ENCODE measurements at regions not wholly inside any gene's neighbourhood (a gene's known extent, or its start where the extent isn't known, plus 50 kb on each side); places are given as distances from the start of the nearest gene placed in this dataset.
"Not testable (repeated sequence)": the region's sequence is repeated elsewhere in the genome, so short reads cannot be mapped to it uniquely, and the experiment has no call there.

- no peak for DNase-seq (ENCODE audit: low read depth in 2 of 3, low spot score in 2 of 3)
These were observed 813.2 kb downstream of the BRD1 start for GRCh38 chr22:49014227-49015201.

GRCh38 chr22:49013707-49014106 lies 814.0 kb downstream of the BRD1 start:
- no peak for DNase-seq (ENCODE audit: low read depth in 2 of 3, low spot score in 2 of 3)

- DNase-seq (ENCODE audit: low read depth in 2 of 3, low spot score in 2 of 3), result no peak
These were observed 814.8 kb downstream of the BRD1 start for GRCh38 chr22:49012712-49013395.

GRCh38 chr22:49011769-49012648 lies 815.7 kb downstream of the BRD1 start:
- no peak for DNase-seq (ENCODE audit: low read depth in 2 of 3, low spot score in 2 of 3)

GRCh38 chr22:49011379-49011768 lies 816.3 kb downstream of the BRD1 start:
- no peak for DNase-seq (ENCODE audit: low read depth in 2 of 3, low spot score in 2 of 3)

GRCh38 chr22:49010901-49011300 lies 816.8 kb downstream of the BRD1 start:
- DNase-seq (ENCODE audit: low read depth in 2 of 3, low spot score in 2 of 3), result no peak

GRCh38 chr22:49010070-49010863 lies 817.4 kb downstream of the BRD1 start:
- DNase-seq (ENCODE audit: low read depth in 2 of 3, low spot score in 2 of 3), result no peak

GRCh38 chr22:49009359-49010063 lies 818.2 kb downstream of the BRD1 start:
- DNase-seq (ENCODE audit: low read depth in 2 of 3, low spot score in 2 of 3), result no peak

- no peak for DNase-seq (ENCODE audit: low read depth in 2 of 3, low spot score in 2 of 3)
These were observed 818.9 kb downstream of the BRD1 start for GRCh38 chr22:49008682-49009235.

- no peak for DNase-seq (ENCODE audit: low read depth in 2 of 3, low spot score in 2 of 3)
These were observed 820.5 kb downstream of the BRD1 start for GRCh38 chr22:49007013-49007653.

- no peak for DNase-seq (ENCODE audit: low read depth in 2 of 3, low spot score in 2 of 3)
These were observed 821.3 kb downstream of the BRD1 start for GRCh38 chr22:49006207-49007012.

- no peak for DNase-seq (ENCODE audit: low read depth in 2 of 3, low spot score in 2 of 3)
These were observed 822.1 kb downstream of the BRD1 start for GRCh38 chr22:49005557-49005956.

- no peak for DNase-seq (ENCODE audit: low read depth in 2 of 3, low spot score in 2 of 3)
These were observed 822.9 kb downstream of the BRD1 start for GRCh38 chr22:49004484-49005399.

- DNase-seq (ENCODE audit: low read depth in 2 of 3, low spot score in 2 of 3), result not testable (repeated sequence)
These were observed 830.1 kb downstream of the BRD1 start for GRCh38 chr22:48997605-48998004.

GRCh38 chr22:48993655-48994054 lies 834.0 kb downstream of the BRD1 start:
- no peak for DNase-seq (ENCODE audit: low read depth in 2 of 3, low spot score in 2 of 3)

GRCh38 chr22:48984639-48985038 lies 843.0 kb downstream of the BRD1 start:
- no peak for DNase-seq (ENCODE audit: low read depth in 2 of 3, low spot score in 2 of 3)

- no peak for DNase-seq (ENCODE audit: low read depth in 2 of 3, low spot score in 2 of 3)
These were observed 845.3 kb downstream of the BRD1 start for GRCh38 chr22:48982321-48982905.

Measured in activated CD8-positive, alpha-beta memory T cell treated with anti-CD3 and anti-CD28 coated beads for 48 hours (primary cell).